Tongue (tissue), 1 donor: ENCODE measurements at regions not wholly inside any gene's neighbourhood (a gene's known extent, or its start where the extent isn't known, plus 50 kb on each side); places are given as distances from the start of the nearest gene placed in this dataset.
A peak's percentile ranks its signal among the peaks of the same experiment; 100 is the strongest.

Source experiments
- DNase-seq: peaks from one replicate; pipeline ENCODE4 v3.0.0-alpha.2; 2015

DNA sequence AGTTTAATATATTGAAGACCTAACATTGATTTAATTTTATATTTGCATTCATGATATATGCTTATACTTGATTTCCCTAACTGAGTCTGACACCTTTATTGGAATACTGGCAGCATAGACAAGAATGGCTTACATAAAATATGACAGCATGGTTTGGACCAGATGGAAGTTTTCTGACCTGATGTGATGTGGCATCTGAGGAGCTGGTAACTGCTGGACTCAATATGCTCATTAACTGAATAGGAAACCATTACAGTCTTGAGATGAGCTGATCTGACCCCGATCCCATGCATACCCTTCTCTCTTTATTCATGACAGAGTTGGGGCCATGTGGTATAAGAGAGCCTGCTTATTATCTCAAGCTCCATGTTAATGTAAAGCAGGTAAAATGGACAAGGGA lies 604.8 kb upstream of the SEL1L start:
- DNase-seq = no peak

DNA sequence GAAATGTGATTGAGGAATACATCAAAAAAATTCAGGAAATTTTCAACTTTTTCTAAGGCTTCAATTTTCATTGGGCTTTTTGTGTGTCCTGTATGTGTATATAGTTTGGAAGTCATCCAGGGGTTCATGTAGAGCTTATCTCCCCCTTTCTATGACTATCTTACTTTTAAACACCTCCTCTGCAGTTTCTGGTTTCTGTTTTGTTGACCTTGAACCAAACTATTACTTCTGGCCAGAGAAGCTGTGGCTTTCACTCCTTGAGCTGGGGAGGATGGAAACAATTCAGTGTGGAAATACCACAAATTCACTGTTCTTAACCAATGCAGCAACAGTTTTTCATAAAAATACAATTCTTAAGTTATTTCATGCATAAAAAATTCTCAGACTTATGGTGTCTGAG lies 613.2 kb upstream of the SEL1L start:
- no peak for DNase-seq

DNA sequence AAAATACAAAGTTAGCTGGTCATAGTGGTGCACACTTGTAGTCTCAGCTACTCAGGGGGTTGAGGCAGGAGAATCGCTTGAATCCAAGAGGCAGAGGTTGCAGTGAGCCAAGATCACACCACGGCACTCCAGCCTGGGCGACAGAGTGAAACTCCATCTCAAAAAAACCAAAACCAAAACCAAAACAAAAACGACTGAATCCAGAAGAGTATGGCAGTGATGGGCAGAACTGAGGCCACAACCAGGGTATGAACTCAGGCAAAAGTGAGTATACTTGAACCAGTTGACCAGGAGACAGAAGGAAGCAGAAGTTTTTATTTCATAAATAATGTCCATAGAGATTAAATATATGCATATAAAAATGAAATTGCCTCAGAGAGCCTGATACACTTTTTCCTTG lies 620.0 kb upstream of the SEL1L start:
- DNase-seq = no peak

DNA sequence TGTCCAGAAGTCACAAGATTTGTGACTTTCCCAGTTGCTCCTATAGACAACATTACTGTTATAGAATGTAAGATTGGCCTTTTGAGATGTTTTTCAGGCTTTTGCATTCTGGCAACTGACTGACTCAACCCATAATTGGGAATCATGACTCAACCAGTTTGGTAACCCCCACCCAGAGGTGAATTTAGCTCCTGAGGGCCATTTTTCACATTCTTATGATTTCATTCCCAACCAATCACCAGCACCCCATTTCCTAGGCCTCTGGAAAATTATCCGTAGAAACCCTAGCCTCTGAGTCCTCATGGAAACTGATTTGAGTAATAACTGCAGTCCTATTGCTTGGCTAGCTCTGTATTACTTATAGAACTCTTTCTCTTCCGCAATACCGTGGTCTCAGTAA lies 626.0 kb upstream of the SEL1L start:
- DNase-seq = no peak

DNA sequence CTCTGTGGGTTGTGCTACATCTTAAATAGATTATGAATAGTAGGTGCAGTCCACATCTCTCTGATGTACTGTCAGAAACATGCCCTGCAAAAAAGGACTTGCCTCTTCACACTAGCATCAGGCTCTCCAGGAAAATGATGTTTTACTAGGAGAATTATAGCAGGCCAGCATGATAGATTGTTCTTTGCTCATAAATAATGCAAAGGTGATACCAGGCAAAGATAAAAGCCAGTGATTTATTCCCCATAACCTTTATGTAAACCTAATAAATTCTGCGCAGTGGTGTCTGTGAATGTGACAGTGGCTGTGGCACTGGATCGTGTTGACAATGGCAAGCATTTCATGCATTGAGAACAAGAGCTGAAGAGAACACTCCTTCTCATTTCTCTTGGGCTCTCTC lies 646.5 kb upstream of the SEL1L start:
- DNase-seq = no peak

DNA sequence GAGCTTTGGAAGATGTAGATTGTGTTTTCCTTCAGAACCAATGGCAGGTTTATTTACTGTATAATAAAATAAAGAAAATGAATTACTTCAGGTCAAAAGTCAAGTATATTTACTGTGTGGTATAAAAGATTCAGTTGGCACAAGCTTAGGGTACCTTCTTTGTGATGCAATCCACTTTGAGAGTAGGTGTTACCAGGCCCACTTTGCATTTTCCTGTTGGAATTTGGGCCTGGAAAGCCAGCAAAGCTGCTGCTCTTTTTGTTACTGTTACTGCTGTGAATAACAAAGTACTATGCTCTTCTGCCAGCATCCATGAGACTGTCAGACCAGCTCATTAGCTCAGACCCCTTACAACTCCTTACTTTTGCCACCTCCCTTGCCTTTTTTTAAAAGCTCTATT lies 649.0 kb upstream of the SEL1L start:
- no peak for DNase-seq

DNA sequence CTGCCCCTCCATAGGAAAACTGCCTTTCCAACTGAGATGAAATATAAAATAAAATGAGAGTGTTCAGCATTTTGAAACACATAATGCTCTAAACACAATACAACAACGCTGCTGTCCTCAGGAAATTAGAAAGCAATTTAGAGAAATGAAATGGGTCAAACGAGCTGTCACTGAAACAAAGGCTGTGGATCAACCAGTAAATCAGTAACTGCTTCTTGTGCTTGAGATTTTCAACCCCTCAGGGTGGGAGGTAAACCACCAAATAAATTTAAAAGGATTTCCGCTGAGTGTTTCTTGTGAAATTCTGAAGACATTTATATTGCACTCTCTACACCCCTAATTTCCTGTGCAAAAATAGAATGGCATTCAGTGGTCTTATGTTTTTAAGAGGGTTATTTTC lies 657.1 kb upstream of the SEL1L start:
- DNase-seq = no peak

DNA sequence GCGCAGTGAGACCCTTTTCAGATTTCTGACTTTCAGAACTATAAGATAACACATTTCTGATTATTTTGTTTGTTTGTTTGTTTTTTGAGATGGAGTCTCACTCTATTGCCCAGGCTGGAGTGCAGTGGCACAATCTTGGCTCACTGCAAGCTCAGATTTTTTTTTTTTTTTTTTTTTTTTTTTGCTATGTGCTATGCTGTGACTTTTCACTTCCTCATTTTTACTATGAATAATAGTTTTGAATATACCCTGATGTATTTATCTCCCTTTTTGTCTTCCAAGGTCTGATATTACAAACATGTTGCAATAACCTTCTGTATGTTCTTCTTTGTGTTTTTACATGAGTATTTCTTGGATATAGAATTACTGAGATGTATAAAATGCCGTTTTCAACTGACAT lies 658.7 kb upstream of the SEL1L start:
- no peak for DNase-seq

DNA sequence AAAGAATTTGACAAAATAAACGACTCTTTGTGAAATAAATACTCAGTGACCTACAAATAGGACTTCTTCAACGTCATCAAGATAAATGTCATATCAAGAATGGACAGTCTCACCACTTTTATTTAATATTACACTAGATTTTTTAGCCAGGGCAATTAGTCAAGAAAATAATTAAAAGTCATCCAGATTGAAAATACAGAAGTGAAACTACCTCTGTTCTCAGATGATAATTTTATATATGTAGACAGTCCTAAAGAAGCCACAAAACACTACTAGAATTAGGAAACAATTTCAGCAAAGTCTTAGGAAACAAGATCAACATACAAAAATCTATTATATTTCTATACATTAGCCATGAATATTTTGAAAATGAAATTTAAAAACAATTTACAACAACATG lies 689.6 kb upstream of the SEL1L start:
- DNase-seq = no peak

DNA sequence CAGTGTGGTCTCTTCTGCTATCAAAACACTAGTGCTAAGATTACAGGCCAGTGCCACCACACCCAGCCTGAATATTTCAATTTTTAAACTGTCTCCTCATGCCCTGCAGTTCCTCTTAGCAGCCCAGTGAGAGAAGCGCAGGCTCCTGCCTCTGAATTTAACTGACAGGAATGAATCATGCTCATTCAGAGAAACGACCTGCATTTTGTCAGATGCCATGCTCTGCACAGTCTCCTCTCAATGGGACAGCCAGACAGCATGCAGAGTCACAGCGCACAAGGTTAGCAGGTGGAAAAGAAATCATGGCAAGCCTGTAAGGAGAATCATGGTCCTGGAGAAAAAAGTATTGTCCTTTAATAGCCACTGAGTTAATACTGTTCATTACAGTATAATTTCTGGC lies 691.0 kb upstream of the SEL1L start:
- DNase-seq = no peak

DNA sequence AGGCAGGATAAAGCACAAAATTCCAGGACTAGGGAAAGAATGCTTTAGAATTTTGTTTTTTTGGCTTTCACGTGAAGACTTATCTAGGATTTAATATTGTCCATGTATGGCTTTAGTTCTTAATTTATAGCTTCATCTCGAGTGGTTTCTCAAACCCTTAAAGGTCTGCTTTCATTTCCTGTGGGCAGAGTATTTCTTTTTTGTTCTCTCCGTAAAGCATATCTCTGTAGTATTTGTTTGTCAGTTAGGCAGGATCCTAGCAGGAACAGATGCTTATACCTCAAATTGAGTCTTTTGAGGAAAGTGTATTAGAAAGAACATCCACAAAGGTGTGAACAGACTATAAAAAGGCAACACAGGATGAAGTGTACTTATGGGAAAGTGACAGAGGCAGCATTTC lies 697.1 kb upstream of the SEL1L start:
- no peak for DNase-seq

DNA sequence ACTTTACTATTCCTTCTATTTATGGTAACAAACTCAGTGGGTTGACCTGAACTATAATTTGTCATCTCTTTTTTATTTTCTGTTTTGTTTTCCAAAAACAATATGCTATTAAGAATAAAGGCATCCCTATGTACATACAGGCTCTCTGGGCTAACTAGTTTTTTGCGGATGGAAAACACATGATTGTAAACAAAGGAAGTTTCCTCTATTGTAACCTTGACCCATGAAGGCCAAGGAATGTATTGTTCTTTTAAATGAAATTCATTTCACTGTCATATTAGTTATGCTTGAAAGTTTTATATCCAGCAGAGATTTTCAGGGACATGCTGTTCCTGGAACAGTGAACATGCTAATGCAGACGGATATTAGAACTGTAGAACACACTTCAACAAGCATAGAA lies 705.0 kb upstream of the SEL1L start:
- no peak for DNase-seq

DNA sequence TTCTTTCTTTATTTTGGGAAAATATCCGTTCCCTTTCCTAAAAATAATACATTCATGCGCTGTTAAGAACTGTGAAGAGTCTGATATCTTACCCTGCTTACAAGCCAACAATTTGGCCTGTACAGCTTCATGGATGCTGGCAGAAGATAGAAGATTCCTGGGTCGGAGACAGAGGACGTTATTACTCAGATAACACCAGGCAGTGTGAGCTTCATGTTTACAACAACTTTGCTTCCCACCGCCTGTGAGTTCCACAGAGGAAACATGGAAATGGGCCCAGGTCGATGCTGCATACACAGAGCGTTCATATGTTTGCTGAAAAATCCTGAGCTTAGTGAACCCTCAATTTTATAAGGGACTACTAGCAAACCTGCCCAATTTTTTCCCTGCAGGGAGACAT lies 705.6 kb upstream of the SEL1L start:
- DNase-seq = no peak

DNA sequence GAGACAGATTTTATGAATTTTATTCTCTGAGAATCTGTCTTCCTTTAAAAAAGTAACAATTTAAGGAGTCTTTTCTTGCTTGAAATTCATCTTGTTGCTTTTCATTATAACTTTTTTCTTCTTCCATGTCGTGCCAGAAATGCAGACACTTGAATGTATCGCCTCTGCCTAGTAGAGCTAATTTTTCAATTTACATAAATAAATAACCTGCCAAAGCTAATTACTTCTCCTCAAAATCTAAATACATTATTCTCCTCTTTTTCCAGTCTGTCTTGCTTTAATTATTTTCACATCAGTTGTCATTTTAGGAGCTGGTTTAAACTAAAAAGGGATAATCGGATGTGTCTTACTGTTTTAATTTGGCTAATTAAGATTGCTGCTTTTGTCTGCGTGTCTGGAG lies 711.1 kb upstream of the SEL1L start:
- no peak for DNase-seq

DNA sequence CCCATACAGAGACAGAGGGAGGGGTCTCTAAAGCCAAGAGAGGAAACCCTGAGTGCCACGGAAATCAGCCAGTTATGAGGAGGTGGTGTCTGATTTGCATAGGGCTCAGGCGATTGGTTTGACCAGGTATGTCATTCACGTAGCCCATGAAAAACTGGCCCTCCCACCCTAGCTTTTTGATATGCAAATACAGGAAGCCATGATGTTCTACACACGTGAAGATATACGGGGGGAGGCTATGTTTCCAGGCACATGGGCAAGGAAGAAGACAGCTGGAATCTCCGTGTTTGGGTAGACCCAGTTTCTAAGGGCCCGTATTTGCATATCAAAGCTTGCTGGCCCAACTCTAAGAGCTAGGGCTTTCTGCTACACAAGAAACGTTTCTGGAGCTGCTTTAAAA lies 717.8 kb upstream of the SEL1L start:
- DNase-seq = no peak

DNA sequence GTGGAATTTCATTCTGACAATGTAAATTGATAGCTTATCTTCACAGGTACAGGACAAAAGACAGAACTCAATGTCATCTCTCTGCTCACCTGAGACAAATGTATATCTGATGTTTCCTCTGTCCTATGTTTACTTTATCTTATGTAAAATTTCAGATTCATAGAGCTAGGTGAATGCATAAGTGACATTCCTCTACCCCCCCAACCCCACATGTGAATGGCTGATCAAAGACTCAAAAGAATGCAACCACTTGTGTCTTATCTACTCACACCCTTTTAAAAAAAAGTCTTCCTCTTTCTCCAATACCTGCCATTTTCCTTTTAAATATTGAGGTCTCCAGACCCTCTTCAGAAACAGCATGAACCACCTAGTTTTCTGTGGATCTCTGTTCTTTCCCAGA lies 736.6 kb upstream of the SEL1L start:
- no peak for DNase-seq

DNA sequence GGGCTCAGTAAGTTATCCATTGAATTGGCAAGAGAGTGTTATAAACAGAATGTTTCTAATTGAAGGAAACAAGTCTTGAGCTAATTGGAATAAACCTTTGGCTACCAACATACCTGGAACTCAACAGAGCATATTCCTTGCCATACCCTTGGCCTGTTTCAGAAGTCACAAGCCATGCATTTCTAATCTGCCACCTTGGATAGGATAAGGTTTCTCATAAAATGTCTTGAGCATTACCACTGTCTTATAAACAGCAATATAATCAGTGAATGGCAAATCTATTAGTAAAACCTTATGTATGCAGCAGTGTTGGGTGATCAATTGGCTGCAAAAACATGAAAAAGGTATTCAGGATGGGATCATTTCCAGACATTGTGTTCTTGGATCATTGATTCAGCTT lies 765.2 kb upstream of the SEL1L start:
- no peak for DNase-seq

DNA sequence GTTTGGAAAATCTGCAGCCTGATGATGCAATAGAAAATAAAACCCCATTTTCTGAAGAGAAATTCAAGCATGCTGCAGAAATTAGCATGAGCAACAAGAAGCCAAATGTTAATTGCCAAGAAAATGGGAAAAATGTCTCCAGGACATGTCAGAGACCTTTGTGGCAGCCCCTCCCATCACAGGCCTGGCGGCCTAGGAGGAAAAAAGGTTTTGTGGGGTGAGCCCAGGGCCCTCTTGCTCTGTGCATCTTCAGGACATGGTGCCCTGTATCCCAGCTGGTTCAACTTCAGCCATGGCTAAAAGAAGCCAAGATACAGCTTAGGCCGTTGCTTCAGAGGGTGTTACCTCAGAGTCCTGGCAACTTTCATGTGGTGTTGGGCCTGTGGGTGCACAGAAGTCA lies 775.5 kb upstream of the SEL1L start:
- no peak for DNase-seq

DNA sequence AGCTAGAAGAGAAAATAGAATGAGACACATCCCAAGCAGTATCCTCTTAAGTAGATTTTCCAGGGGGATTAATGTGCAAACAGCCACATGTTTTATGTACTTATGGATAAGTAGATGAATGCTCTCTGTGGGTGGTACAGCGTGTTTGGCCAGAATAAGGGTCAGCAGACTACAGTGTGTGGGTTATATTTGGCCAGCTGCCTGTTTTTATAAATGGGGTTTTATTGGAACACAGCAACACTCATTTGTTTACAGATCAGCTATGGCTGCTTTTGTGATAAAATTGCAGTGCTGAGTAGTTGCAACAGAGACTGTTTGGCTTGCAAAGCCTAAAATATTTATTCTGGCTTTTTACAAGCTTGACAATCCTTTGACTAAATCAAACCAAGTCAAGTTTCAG lies 780.2 kb upstream of the SEL1L start:
- peak; percentile 11 for DNase-seq

DNA sequence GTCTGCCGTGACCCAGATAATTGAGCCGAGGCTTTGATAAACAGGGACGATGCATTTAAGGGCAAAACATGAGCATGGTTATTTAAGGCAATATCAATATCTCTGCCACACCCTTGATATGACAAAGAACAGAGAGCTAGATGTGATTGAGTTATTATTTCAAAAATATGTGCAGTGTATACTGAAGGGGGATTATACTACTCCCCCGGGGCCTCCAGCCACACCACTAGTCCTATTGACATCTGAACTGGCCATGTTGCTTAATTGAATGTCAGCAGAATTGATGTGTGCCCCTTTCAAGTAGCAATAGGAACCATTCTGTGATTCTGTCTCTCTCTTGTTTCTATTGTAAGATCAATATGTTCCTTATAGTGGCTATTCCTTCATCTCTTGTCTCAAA lies 794.8 kb upstream of the SEL1L start:
- no peak for DNase-seq

DNA sequence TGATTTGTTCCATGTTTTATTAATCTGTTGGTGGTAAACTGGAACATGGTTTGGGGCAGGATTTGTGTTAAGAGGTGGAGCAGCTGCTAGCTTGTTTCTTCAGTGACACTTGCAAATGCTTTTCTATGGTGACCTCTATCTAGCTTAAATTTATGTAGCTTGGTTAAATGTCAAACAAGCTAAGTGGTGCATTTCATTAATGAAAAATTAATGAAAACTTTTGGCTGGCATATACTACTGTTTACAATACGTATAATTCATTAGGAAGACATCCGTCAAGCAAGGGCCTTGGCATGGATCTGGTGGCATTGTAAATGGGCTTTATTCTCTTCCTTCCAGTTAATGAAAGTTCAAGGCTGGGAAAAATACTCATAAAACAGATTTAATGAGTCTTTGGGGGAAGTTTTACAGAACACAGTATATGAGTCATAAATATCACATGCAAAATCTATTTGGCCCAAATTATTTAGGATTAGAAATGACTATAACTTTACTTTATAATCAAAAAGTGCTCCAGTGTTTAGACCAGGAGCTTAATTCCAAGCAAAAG lies 807.7 kb upstream of the SEL1L start:
- no peak for DNase-seq

DNA sequence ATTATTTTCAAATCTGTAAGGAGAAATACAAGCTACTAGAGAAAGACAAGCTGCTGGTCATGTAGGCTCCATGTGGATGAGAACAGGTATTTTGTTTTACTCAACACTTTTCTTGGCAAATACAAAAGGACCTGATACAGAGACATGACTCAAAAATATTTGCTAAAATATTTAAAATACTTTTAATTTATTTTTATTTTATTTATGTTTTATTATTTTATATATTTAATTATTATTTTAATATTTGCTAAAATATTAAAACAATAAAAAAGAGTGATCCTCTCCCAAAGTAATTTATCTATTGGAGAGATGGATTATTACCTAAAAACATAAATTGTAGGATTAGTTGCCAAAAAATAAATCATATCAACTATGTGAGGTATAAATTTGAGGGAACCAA lies 808.9 kb upstream of the SEL1L start:
- no peak for DNase-seq

DNA sequence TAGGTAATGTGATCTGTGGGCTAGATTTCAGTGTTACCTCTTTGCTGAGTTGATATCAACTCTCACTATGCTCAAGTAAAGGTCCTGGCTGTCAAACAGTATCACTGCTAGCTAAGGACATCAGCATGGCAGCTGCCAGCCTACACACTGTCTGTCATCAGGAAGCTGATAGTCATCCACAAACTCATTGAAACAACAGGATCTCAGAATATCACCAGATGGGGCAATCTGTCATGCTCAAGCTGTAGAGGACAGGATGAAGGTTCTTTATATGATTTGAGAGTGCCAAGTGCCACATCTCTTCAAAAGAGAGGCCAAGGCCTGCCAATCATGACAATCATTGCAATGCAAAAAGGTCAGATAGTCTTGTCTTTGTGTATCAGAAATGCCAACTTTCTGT lies 811.5 kb upstream of the SEL1L start:
- no peak for DNase-seq

DNA sequence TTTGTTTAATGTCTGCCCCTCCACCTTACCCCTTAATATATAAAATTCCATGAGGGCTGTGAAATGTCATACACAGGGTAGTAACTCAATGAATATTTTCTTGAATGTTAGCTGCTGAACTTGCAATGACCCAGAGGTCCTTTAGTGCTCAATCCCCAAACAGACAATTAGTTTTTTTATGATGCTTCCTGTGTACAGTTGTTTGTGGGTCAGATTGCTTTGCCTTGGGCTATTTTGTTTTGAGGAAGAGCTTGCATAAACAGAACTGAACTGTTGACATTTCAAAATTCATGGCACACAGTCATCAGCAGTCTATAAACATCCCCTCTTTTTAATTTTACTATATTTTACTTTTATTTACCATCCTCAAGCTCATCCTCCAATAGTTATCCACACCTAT lies 820.5 kb upstream of the SEL1L start:
- DNase-seq = no peak

DNA sequence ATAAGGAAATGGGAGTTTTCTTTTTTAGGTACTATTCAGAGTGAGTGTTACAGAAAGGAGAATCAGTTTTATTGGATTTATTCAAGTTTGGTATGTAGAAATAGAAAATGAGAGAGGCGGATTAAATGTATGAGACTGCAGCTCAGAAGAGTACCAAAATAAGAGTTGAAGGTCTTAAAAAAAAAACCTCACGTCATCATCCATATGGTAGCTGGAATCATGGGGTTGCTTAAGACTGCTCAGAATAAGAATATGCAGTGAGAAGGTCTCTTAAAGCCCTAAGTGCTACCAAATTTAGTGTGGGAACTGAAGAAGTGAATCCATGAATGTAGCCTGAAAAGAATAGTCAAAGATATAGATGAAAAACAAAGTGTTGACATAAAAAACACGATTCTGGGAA lies 825.5 kb upstream of the SEL1L start:
- DNase-seq = no peak

DNA sequence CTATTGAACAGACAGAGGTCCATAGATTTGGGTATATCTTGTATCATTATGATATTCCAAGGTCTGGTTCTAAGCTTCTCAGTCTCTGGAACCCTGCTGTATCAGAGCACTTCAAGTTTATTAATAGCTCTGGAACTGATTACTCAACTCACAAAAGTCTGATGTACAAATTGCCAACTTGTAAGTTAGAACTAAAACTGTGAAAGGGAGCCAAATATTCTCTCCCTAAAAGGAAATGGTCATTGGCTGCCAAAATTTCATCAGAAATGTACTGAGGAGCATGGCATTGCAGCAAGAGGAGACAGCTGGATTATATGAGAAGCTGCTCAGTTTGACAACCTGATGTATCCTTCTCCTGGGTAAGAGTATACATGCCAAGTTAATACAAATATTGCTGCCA lies 828.8 kb upstream of the SEL1L start:
- no peak for DNase-seq
